UCSD-AML1 (cell line): ENCODE measurements at regions not wholly inside any gene's neighbourhood (a gene's known extent, or its start where the extent isn't known, plus 50 kb on each side); places are given as distances from the start of the nearest gene placed in this dataset.

Source experiments
- DNase-seq: peaks from one replicate; lab custom pipeline; 2025; ENCODE audit not compliant: unreplicated experiment; lab: John Stamatoyannopoulos, UW

- DNase-seq: no peak
These were observed 119.0 kb upstream of the PPP2R2D start for GRCh38 chr10:131781791-131782190.

- DNase-seq: no peak
These were observed 116.3 kb upstream of the PPP2R2D start for GRCh38 chr10:131784363-131785120.

- no peak for DNase-seq
These were observed 115.7 kb upstream of the PPP2R2D start for GRCh38 chr10:131785121-131785460.

GRCh38 chr10:131786756-131787605 lies 113.8 kb upstream of the PPP2R2D start:
- no peak for DNase-seq

GRCh38 chr10:131787961-131788360 lies 112.8 kb upstream of the PPP2R2D start:
- no peak for DNase-seq

- DNase-seq: no peak
These were observed 112.4 kb upstream of the PPP2R2D start for GRCh38 chr10:131788386-131788785.

GRCh38 chr10:131789516-131789915 lies 111.3 kb upstream of the PPP2R2D start:
- no peak for DNase-seq

GRCh38 chr10:131790021-131790420 lies 110.8 kb upstream of the PPP2R2D start:
- no peak for DNase-seq

- no peak for DNase-seq
These were observed 108.7 kb upstream of the PPP2R2D start for GRCh38 chr10:131792011-131792651.

GRCh38 chr10:131792809-131793208 lies 108.0 kb upstream of the PPP2R2D start:
- DNase-seq: no peak

- DNase-seq: no peak
These were observed 105.0 kb upstream of the PPP2R2D start for GRCh38 chr10:131795761-131796160.

- no peak for DNase-seq
These were observed 103.2 kb upstream of the PPP2R2D start for GRCh38 chr10:131797626-131798025.

GRCh38 chr10:131799429-131799828 lies 101.4 kb upstream of the PPP2R2D start:
- DNase-seq: no peak

GRCh38 chr10:131802156-131802915 lies 98.5 kb upstream of the PPP2R2D start:
- no peak for DNase-seq

GRCh38 chr10:131802996-131803395 lies 97.8 kb upstream of the PPP2R2D start:
- DNase-seq: no peak

- DNase-seq: no peak
These were observed 96.9 kb upstream of the PPP2R2D start for GRCh38 chr10:131803860-131804425.

GRCh38 chr10:131804551-131805295 lies 96.1 kb upstream of the PPP2R2D start:
- DNase-seq: no peak

- DNase-seq: no peak
These were observed 95.1 kb upstream of the PPP2R2D start for GRCh38 chr10:131805696-131806095.

GRCh38 chr10:131806146-131806545 lies 94.7 kb upstream of the PPP2R2D start:
- no peak for DNase-seq

GRCh38 chr10:131806646-131807317 lies 94.0 kb upstream of the PPP2R2D start:
- DNase-seq: no peak
